ENCODE measurements at regions not wholly inside any gene's neighbourhood (a gene's known extent, or its start where the extent isn't known, plus 50 kb on each side); places are given as distances from the start of the nearest gene placed in this dataset.

DNA sequence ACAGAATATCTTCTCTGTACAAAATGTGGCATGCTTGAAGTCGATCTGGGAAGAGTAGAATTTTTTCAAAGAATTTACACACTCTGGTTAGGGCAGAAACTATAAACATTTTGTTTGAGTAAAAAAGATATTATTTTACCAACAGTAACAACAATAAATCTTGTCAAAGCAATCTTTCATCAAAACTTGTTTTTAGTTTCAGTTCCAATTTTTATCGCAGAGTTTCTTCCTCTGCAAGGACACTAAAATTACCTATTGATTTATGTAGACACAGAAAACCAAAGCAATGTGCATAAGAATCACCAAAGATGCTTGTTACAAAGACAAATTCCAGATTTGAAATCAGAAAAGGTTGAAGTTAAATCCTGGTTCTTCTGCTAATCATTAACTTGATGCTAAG is 61.9 kb downstream of the CGGBP1 start:
- Histone ChIP-seq H3K4me3 (ENCODE audit: low read depth, low read length, poor library complexity, severe bottlenecking) (peak overlapping the region; percentile 28), H3K9me3 (ENCODE audit: low read depth, low read length, poor library complexity, severe bottlenecking) (no peaks in the 10 kb centered on the region), H3K27ac (ENCODE audit: low read depth, low read length, poor library complexity, severe bottlenecking) (peak overlapping the region; percentile 77), H3K36me3 (ENCODE audit: insufficient read depth, low read length, poor library complexity, severe bottlenecking) (no peaks in the 10 kb centered on the region), H3K27me3 (replicated peaks; ENCODE audit: insufficient read depth, low read depth, low read length, poor library complexity) (no peaks in the 10 kb centered on the region), H3K4me1 (ENCODE audit: insufficient read depth, low read length, poor library complexity, severe bottlenecking) (peaks cover 33% of the 10 kb centered on the region)
- ChIA-PET POLR2A (ENCODE audit: low non-redundant PET) (no interaction called here), CTCF (no interaction called here)
- TF ChIP-seq CTCF (conservative IDR thresholded peaks at IDR 0.05; ENCODE audit: low read depth, low read length) (no peak), EZH2 (IDR thresholded peaks at IDR 0.05; ENCODE audit: borderline replicate concordance, low read depth, low read length, poor library complexity, severe bottlenecking) (no peak)
- intact Hi-C loops (cut with micrococcal nuclease; ENCODE audit: unreplicated experiment), result loop anchor here (2.0 kb wide), 1 partner anchor 204 kb away; the partner anchor contains the start of gene HTR1F
- DNase-seq (ENCODE audit: low spot score), result peak; percentile 9
- TSS peak; percentile 96 for BruUV-seq (replicated peaks)

DNA sequence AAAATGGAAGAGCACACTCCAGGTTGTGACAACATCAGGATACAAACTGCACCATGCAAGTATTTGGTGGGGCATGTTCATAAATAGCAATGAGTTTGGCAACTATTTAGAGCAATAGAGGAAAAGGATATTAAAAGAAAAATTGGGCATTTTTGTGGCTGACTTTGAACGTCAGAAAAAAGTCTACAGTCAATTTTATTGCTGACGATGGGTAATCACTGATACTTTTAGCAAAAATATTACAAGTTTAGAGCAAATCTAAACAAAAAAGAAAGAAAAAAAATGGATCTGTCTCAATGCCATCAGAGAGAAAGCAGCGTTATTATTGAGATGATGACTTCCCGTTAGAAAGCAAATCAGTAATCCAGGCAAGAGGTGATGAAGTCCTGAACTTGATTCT is 65.2 kb downstream of the CGGBP1 start:
- Histone ChIP-seq H3K9me3 (ENCODE audit: low read depth, low read length, poor library complexity, severe bottlenecking) (no peaks in the 10 kb centered on the region), H3K36me3 (ENCODE audit: insufficient read depth, low read length, poor library complexity, severe bottlenecking) (no peaks in the 10 kb centered on the region), H3K27ac (ENCODE audit: low read depth, low read length, poor library complexity, severe bottlenecking) (no peak overlapping the region), H3K27me3 (replicated peaks; ENCODE audit: insufficient read depth, low read depth, low read length, poor library complexity) (no peaks in the 10 kb centered on the region), H3K4me1 (ENCODE audit: insufficient read depth, low read length, poor library complexity, severe bottlenecking) (peaks cover 28% of the 10 kb centered on the region), H3K4me3 (ENCODE audit: low read depth, low read length, poor library complexity, severe bottlenecking) (no peak overlapping the region)
- no TSS peak for BruUV-seq (replicated peaks)
- TF ChIP-seq EZH2 (IDR thresholded peaks at IDR 0.05; ENCODE audit: borderline replicate concordance, low read depth, low read length, poor library complexity, severe bottlenecking), result no peak
- TF ChIP-seq CTCF (conservative IDR thresholded peaks at IDR 0.05; ENCODE audit: low read depth, low read length), result no peak
- ChIA-PET CTCF (no interaction called here), POLR2A (ENCODE audit: low non-redundant PET) (no interaction called here)
- DNase-seq (ENCODE audit: low spot score), result no peak
- intact Hi-C loops (cut with micrococcal nuclease; ENCODE audit: unreplicated experiment), result no loop called here

DNA sequence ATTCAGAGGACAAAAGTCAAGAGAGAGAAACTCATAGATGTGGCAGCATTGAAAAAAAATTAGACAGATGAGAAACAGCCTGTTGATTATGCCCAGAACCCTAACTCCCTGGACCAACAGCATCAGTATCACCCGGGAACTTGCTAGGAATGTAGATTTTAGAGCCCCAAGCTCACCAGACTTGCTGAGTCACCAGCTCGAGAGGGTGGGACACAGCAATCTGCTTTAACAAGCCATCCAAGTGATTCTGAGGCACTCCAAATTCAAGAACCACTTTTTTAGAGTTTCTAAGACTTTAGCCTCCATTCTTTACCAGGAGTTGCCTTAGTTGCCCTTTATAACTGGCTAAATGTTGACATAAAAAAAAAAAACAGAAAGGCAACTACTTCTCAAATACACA is 70.9 kb downstream of the CGGBP1 start:
- intact Hi-C loops (cut with micrococcal nuclease; ENCODE audit: unreplicated experiment), result no loop called here
- H3K27ac ChIP-seq (ENCODE audit: low read depth, low read length, poor library complexity, severe bottlenecking), result no peak overlapping the region
- CTCF ChIA-PET, result no interaction called here
- H3K4me3 ChIP-seq (ENCODE audit: low read depth, low read length, poor library complexity, severe bottlenecking), result no peak overlapping the region
- TF ChIP-seq EZH2 (IDR thresholded peaks at IDR 0.05; ENCODE audit: borderline replicate concordance, low read depth, low read length, poor library complexity, severe bottlenecking), result no peak
- TF ChIP-seq CTCF (conservative IDR thresholded peaks at IDR 0.05; ENCODE audit: low read depth, low read length), result no peak
- POLR2A ChIA-PET (ENCODE audit: low non-redundant PET), result no interaction called here
- peak; percentile 46 for DNase-seq (ENCODE audit: low spot score)
- H3K36me3 ChIP-seq (ENCODE audit: insufficient read depth, low read length, poor library complexity, severe bottlenecking), result no peaks in the 10 kb centered on the region
- no peaks in the 10 kb centered on the region for H3K9me3 ChIP-seq (ENCODE audit: low read depth, low read length, poor library complexity, severe bottlenecking)
- peaks cover 6% of the 10 kb centered on the region for H3K4me1 ChIP-seq (ENCODE audit: insufficient read depth, low read length, poor library complexity, severe bottlenecking)
- no peaks in the 10 kb centered on the region for H3K27me3 ChIP-seq (replicated peaks; ENCODE audit: insufficient read depth, low read depth, low read length, poor library complexity)
- BruUV-seq (replicated peaks), result no TSS peak
